Omental fat pad (tissue), 3 donors: ENCODE measurements at regions not wholly inside any gene's neighbourhood (a gene's known extent, or its start where the extent isn't known, plus 50 kb on each side); places are given as distances from the start of the nearest gene placed in this dataset.

Source experiments
- ATAC-seq: fragments of 150-250 bp; one replicate; pipeline ENCODE4 v1.9.1; 2016; ENCODE audit warnings: mild to moderate bottlenecking, moderate library complexity; ENCODE audit not compliant: low FRiP score
- DNase-seq: peaks from one replicate; pipeline ENCODE4 v3.0.0-alpha.2; 2019; ENCODE audit warnings: low spot score
- CTCF ChIP-seq, 3 donors: fragments of 450-650 bp; IDR thresholded peaks; one replicate each; pipeline ENCODE4 v1.5.1; 2016 to 2017; ENCODE audit warnings: antibody characterized with exemption in 3 of 3, mild to moderate bottlenecking in 3 of 3, moderate library complexity in 2 of 3

- DNase-seq (no peak), ATAC-seq (no peak)
- no peak for TF ChIP-seq CTCF (IDR thresholded peaks at IDR 0.05)
Observed at GRCh38 chr2:19028587-19029375, 329.6 kb downstream of the OSR1 start.

GRCh38 chr2:19027626-19028025, 330.8 kb downstream of the OSR1 start:
- no peak for TF ChIP-seq CTCF (IDR thresholded peaks at IDR 0.05)

GRCh38 chr2:19026261-19026660, 332.2 kb downstream of the OSR1 start:
- DNase-seq (no peak), ATAC-seq (no peak)

More at GRCh38 chr2:19027626-19028025, 330.8 kb downstream of the OSR1 start:
- ATAC-seq (no peak), DNase-seq (no peak)

GRCh38 chr2:19022334-19022733, 336.1 kb downstream of the OSR1 start:
- ATAC-seq, result no peak
- no peak for DNase-seq
- TF ChIP-seq CTCF (IDR thresholded peaks at IDR 0.05), result no peak

More at GRCh38 chr2:19026261-19026660, 332.2 kb downstream of the OSR1 start:
- no peak for TF ChIP-seq CTCF (IDR thresholded peaks at IDR 0.05)

GRCh38 chr2:19021721-19022120, 336.7 kb downstream of the OSR1 start:
- ATAC-seq (no peak), DNase-seq (no peak)
- no peak for TF ChIP-seq CTCF (IDR thresholded peaks at IDR 0.05)

GRCh38 chr2:19021100-19021476, 337.3 kb downstream of the OSR1 start:
- no peak for TF ChIP-seq CTCF (IDR thresholded peaks at IDR 0.05)
- ATAC-seq, result peak; percentile 62
- no peak for DNase-seq
